CD4-positive, alpha-beta T cell (primary cell): ENCODE measurements at regions not wholly inside any gene's neighbourhood (a gene's known extent, or its start where the extent isn't known, plus 50 kb on each side); places are given as distances from the start of the nearest gene placed in this dataset.

ENCODE experiments used
- ATAC-seq: fragments of 200-7000 bp; cut with Tn5 transposase; one replicate; pipeline ENCODE4 v1.10.0; 2022; ENCODE audit warnings: mild to moderate bottlenecking; ENCODE audit not compliant: poor library complexity
- CTCF ChIA-PET: fragments of 350-600 bp; sonication (Branson Sonifier 250); formaldehyde crosslinking; loops from one replicate; lab custom pipeline; 2021; ENCODE audit warnings: antibody characterized with exemption, inconsistent platforms; lab: Charles Lee
- POLR2A ChIA-PET: fragments of 350-600 bp; sonication (Branson Sonifier 250); formaldehyde crosslinking; loops from one replicate; lab custom pipeline; 2021; ENCODE audit warnings: antibody characterized with exemption, inconsistent platforms; lab: Charles Lee
- DNase-seq, 14 experiments: peaks; one replicate each; pipeline ENCODE4 v3.0.0-alpha.2; 2013 to 2020; ENCODE audit warnings: mixed read lengths in 2 of 14
- H3K27ac ChIP-seq, 2 donors: one replicate each; pipeline versions ENCODE4 v1.5.1 to v1.7.0; 2013; ENCODE audit warnings: low read length in 2 of 2, low read depth in 1 of 2, mild to moderate bottlenecking in 1 of 2
- H3K27me3 ChIP-seq, 2 experiments: 1 replicate in 1 of 2; 2 replicates in 1 of 2; pipeline versions ENCODE4 v1.6.1 to v1.7.0; 2013; ENCODE audit warnings: low read length in 2 of 2, control low read depth in 1 of 2, mild to moderate bottlenecking in 1 of 2, moderate library complexity in 1 of 2; ENCODE audit not compliant: insufficient read depth in 2 of 2, control insufficient read depth in 1 of 2
- H3K36me3 ChIP-seq: one replicate; pipeline ENCODE4 v1.6.1; 2013; ENCODE audit warnings: low read length, control low read depth; ENCODE audit not compliant: insufficient read depth
- H3K4me1 ChIP-seq: one replicate; pipeline ENCODE4 v1.6.1; 2013; ENCODE audit warnings: low read length, control low read depth; ENCODE audit not compliant: insufficient read depth
- H3K4me3 ChIP-seq: one replicate; pipeline ENCODE4 v1.5.1; 2013; ENCODE audit warnings: mild to moderate bottlenecking, low read length, moderate library complexity
- H3K9me3 ChIP-seq, 2 experiments: 1 replicate in 1 of 2; 2 replicates in 1 of 2; pipeline versions ENCODE4 v1.6.1 to v1.7.0; 2013; ENCODE audit warnings: low read length in 2 of 2, mild to moderate bottlenecking in 2 of 2, control low read depth in 1 of 2, moderate library complexity in 1 of 2; ENCODE audit not compliant: control insufficient read depth in 1 of 2, insufficient read depth in 1 of 2
- H3K27ac Mint-ChIP-seq: one replicate; pipeline ENCODE4 v1.8.0; 2020; ENCODE audit warnings: mixed read lengths
- H3K27me3 Mint-ChIP-seq: one replicate; pipeline ENCODE4 v1.8.0; 2021; ENCODE audit warnings: mixed read lengths
- H3K36me3 Mint-ChIP-seq: one replicate; pipeline ENCODE4 v1.8.0; 2021; ENCODE audit warnings: low read depth, mixed read lengths
- H3K4me1 Mint-ChIP-seq: one replicate; pipeline ENCODE4 v1.8.0; 2021; ENCODE audit warnings: low read depth, mixed read lengths
- H3K4me3 Mint-ChIP-seq: one replicate; pipeline ENCODE4 v1.8.0; 2020; ENCODE audit warnings: mild to moderate bottlenecking, mixed read lengths
- H3K9me3 Mint-ChIP-seq: one replicate; pipeline ENCODE4 v1.8.0; 2020; ENCODE audit warnings: mixed read lengths
- CTCF ChIP-seq: fragments of 200-600 bp; IDR thresholded peaks from one replicate; pipeline ENCODE4 v1.8.0; 2022; ENCODE audit warnings: antibody characterized with exemption, mild to moderate bottlenecking
- intact Hi-C, 2 experiments: fragments of 100-400 bp; cut with DNase I in 1 of 2; cut with micrococcal nuclease in 1 of 2; formaldehyde crosslinking; loops; one replicate each; pipeline versions ENCODE4 v1.15.1 to v1.9.0; 2023 to 2025; cut with DNase I, micrococcal nuclease

GRCh38 chr4:10336471-10336870 lies 120.8 kb downstream of the ZNF518B start:
- H3K4me3 Mint-ChIP-seq = no peak overlapping the region
- Histone ChIP-seq H3K27me3 (peaks cover 0 to 15% of the 10 kb centered on the region in 2 experiments), H3K4me3 (no peak overlapping the region), H3K27ac (no peak overlapping the region), H3K9me3 (no peaks in the 10 kb centered on the region), H3K36me3 (no peaks in the 10 kb centered on the region), H3K4me1 (no peaks in the 10 kb centered on the region)
- no peaks in the 10 kb centered on the region for H3K36me3 Mint-ChIP-seq
- H3K27me3 Mint-ChIP-seq = peaks cover 36% of the 10 kb centered on the region
- ATAC-seq (no peak), DNase-seq (no peak)
- H3K4me1 Mint-ChIP-seq = no peaks in the 10 kb centered on the region
- POLR2A ChIA-PET = no interaction called here
- intact Hi-C loops = no loop called here
- CTCF ChIA-PET = no interaction called here
- H3K27ac Mint-ChIP-seq = no peak overlapping the region
- no peak for TF ChIP-seq CTCF
- no peaks in the 10 kb centered on the region for H3K9me3 Mint-ChIP-seq

- TF ChIP-seq CTCF = no peak
- H3K9me3 ChIP-seq = no peaks in the 10 kb centered on the region
- H3K4me1 ChIP-seq = no peaks in the 10 kb centered on the region
- Mint-ChIP-seq H3K9me3 (no peaks in the 10 kb centered on the region), H3K36me3 (no peaks in the 10 kb centered on the region), H3K27ac (no peak overlapping the region), H3K4me3 (no peak overlapping the region), H3K27me3 (peaks cover 35% of the 10 kb centered on the region), H3K4me1 (no peaks in the 10 kb centered on the region)
- H3K4me3 ChIP-seq = no peak overlapping the region
- H3K36me3 ChIP-seq = no peaks in the 10 kb centered on the region
- ATAC-seq = no peak
- peaks cover 0 to 15% of the 10 kb centered on the region in 2 experiments for H3K27me3 ChIP-seq
- H3K27ac ChIP-seq = no peak overlapping the region
- CTCF ChIA-PET = no interaction called here
- POLR2A ChIA-PET = no interaction called here
- no peak for DNase-seq
- intact Hi-C loops = no loop called here
Observed at GRCh38 chr4:10335050-10335449, 122.2 kb downstream of the ZNF518B start.

- ChIA-PET POLR2A (no interaction called here), CTCF (no interaction called here)
- intact Hi-C loops = no loop called here
- no peak for DNase-seq
- H3K4me1 ChIP-seq = no peaks in the 10 kb centered on the region
- Mint-ChIP-seq H3K9me3 (no peaks in the 10 kb centered on the region), H3K27me3 (peaks cover 32% of the 10 kb centered on the region), H3K4me3 (no peak overlapping the region), H3K27ac (no peak overlapping the region), H3K36me3 (no peaks in the 10 kb centered on the region), H3K4me1 (no peaks in the 10 kb centered on the region)
- no peak for TF ChIP-seq CTCF
- no peak for ATAC-seq
- H3K27me3 ChIP-seq = peaks cover 0 to 15% of the 10 kb centered on the region in 2 experiments
- H3K9me3 ChIP-seq = no peaks in the 10 kb centered on the region
- no peak overlapping the region for H3K4me3 ChIP-seq
- H3K36me3 ChIP-seq = no peaks in the 10 kb centered on the region
- no peak overlapping the region for H3K27ac ChIP-seq
Observed at GRCh38 chr4:10334506-10335028, 122.7 kb downstream of the ZNF518B start.
